Keratinocyte (primary cell): ENCODE measurements at regions not wholly inside any gene's neighbourhood (a gene's known extent, or its start where the extent isn't known, plus 50 kb on each side); places are given as distances from the start of the nearest gene placed in this dataset.

Source experiments
- EZH2 ChIP-seq: IDR thresholded peaks from one replicate; pipeline ENCODE4 v1.6.1; 2012; ENCODE audit warnings: inconsistent platforms, mild to moderate bottlenecking, low read length, moderate library complexity
- TF ChIP-seq, protein P1 (sequence below), 3 experiments: IDR thresholded peaks in 1 of 3; conservative IDR thresholded peaks in 1 of 3; optimal IDR thresholded peaks in 1 of 3; 2 replicates in 2 of 3; 3 replicates in 1 of 3; pipeline versions ENCODE3 to v1.5.1; 2011; ENCODE audit warnings: low read length in 3 of 3, mild to moderate bottlenecking in 3 of 3, moderate library complexity in 2 of 3, control low read depth in 1 of 3, inconsistent platforms in 1 of 3; ENCODE audit not compliant: insufficient read depth in 2 of 3; ENCODE audit errors: extremely low read depth in 1 of 3

DNA sequence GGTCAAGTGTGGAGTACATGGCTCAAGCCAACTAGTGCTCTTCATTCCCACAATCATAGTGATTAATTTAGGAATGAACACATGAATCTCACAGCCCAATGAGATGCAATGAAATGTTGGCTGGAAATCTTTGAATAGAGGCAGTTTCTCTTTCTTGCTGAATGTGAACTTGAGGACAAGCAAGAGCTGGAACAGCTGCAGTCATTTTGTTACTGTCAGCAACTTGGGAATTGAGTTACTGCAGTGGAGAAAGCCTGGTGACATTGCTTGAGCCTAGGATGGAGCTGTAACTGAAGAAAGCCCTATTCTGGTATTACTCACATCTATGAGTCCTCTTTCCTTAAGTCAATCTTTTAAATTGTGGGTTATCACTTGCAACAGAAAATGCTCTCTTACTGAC, 62.3 kb downstream of the YIPF5 start:
- TF ChIP-seq, protein P1, sequence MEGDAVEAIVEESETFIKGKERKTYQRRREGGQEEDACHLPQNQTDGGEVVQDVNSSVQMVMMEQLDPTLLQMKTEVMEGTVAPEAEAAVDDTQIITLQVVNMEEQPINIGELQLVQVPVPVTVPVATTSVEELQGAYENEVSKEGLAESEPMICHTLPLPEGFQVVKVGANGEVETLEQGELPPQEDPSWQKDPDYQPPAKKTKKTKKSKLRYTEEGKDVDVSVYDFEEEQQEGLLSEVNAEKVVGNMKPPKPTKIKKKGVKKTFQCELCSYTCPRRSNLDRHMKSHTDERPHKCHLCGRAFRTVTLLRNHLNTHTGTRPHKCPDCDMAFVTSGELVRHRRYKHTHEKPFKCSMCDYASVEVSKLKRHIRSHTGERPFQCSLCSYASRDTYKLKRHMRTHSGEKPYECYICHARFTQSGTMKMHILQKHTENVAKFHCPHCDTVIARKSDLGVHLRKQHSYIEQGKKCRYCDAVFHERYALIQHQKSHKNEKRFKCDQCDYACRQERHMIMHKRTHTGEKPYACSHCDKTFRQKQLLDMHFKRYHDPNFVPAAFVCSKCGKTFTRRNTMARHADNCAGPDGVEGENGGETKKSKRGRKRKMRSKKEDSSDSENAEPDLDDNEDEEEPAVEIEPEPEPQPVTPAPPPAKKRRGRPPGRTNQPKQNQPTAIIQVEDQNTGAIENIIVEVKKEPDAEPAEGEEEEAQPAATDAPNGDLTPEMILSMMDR (optimal IDR thresholded peaks at IDR 0.05 in 1 of 3, IDR thresholded peaks at IDR 0.05 in 1 of 3, conservative IDR thresholded peaks at IDR 0.05 in 1 of 3; ENCODE audit: extremely low read depth in 1 of 3, insufficient read depth in 2 of 3, low read length in 3 of 3) = no peak
- TF ChIP-seq EZH2 = no peak
